ENCODE measurements at regions not wholly inside any gene's neighbourhood (a gene's known extent, or its start where the extent isn't known, plus 50 kb on each side); places are given as distances from the start of the nearest gene placed in this dataset.

- DNase-seq = no peak
- ChIA-PET CTCF (no interaction called here), POLR2A (ENCODE audit: unreplicated experiment) (no interaction called here)
- no peak overlapping the region for H3K4me2 ChIP-seq
- no peaks in the 10 kb centered on the region for H4K20me1 ChIP-seq (ENCODE audit: insufficient read depth)
- no peak overlapping the region for H3K27ac ChIP-seq
- no TSS peak for BruUV-seq (replicated peaks)
- intact Hi-C loops (cut with micrococcal nuclease; ENCODE audit: unreplicated experiment) = no loop called here
- H3K36me3 ChIP-seq (ENCODE audit: low read depth) = no peaks in the 10 kb centered on the region
- no peaks in the 10 kb centered on the region for H3K27me3 ChIP-seq (ENCODE audit: insufficient read depth, low read depth)
- H3K79me2 ChIP-seq (ENCODE audit: low read depth) = no peaks in the 10 kb centered on the region
- TF ChIP-seq CTCF (conservative IDR thresholded peaks at IDR 0.05) = no peak
- no peak for TF ChIP-seq EZH2 (IDR thresholded peaks at IDR 0.05; ENCODE audit: low read depth)
- no peaks in the 10 kb centered on the region for H3F3A ChIP-seq (ENCODE audit: insufficient read depth, low read depth)
- no peaks in the 10 kb centered on the region for H3K4me1 ChIP-seq (replicated peaks; ENCODE audit: insufficient read depth)
- no peaks in the 10 kb centered on the region for H3K9me2 ChIP-seq (ENCODE audit: insufficient read depth)
- H3K4me3 ChIP-seq = no peak overlapping the region
- no peaks in the 10 kb centered on the region for H3K9me3 ChIP-seq (ENCODE audit: insufficient read depth, low read depth)
- no peak overlapping the region for H2AFZ ChIP-seq
Observed at GRCh38 chr10:36038316-36038955, 396.3 kb upstream of the FZD8 start.

- BruUV-seq (replicated peaks) = no TSS peak
- ChIA-PET POLR2A (ENCODE audit: unreplicated experiment) (no interaction called here), CTCF (no interaction called here)
Observed at GRCh38 chr10:36036137-36036536, 394.0 kb upstream of the FZD8 start.

GRCh38 chr10:36033808-36034207, 391.7 kb upstream of the FZD8 start:
- BruUV-seq (replicated peaks) = no TSS peak
- H3K9me2 ChIP-seq (ENCODE audit: insufficient read depth) = no peaks in the 10 kb centered on the region
- H4K20me1 ChIP-seq (ENCODE audit: insufficient read depth) = no peaks in the 10 kb centered on the region
- no peak overlapping the region for H3K4me3 ChIP-seq
- TF ChIP-seq EZH2 (IDR thresholded peaks at IDR 0.05; ENCODE audit: low read depth) (no peak), CTCF (conservative IDR thresholded peaks at IDR 0.05) (no peak)
- no peak overlapping the region for H3K4me2 ChIP-seq
- ChIA-PET POLR2A (ENCODE audit: unreplicated experiment) (no interaction called here), CTCF (no interaction called here)
- no peaks in the 10 kb centered on the region for H3K36me3 ChIP-seq (ENCODE audit: low read depth)
- H3K9me3 ChIP-seq (ENCODE audit: insufficient read depth, low read depth) = no peaks in the 10 kb centered on the region
- H3K4me1 ChIP-seq (replicated peaks; ENCODE audit: insufficient read depth) = no peaks in the 10 kb centered on the region
- DNase-seq = no peak
- H2AFZ ChIP-seq = no peak overlapping the region
- H3K27me3 ChIP-seq (ENCODE audit: insufficient read depth, low read depth) = no peaks in the 10 kb centered on the region
- intact Hi-C loops (cut with micrococcal nuclease; ENCODE audit: unreplicated experiment) = no loop called here
- H3F3A ChIP-seq (ENCODE audit: insufficient read depth, low read depth) = no peaks in the 10 kb centered on the region
- H3K79me2 ChIP-seq (ENCODE audit: low read depth) = no peaks in the 10 kb centered on the region
- H3K27ac ChIP-seq = no peak overlapping the region

More at GRCh38 chr10:36036137-36036536, 394.0 kb upstream of the FZD8 start:
- H3K79me2 ChIP-seq (ENCODE audit: low read depth) = no peaks in the 10 kb centered on the region
- H3K27ac ChIP-seq = no peak overlapping the region
- intact Hi-C loops (cut with micrococcal nuclease; ENCODE audit: unreplicated experiment) = no loop called here
- no peaks in the 10 kb centered on the region for H3K9me2 ChIP-seq (ENCODE audit: insufficient read depth)
- no peak overlapping the region for H2AFZ ChIP-seq
- H3K27me3 ChIP-seq (ENCODE audit: insufficient read depth, low read depth) = no peaks in the 10 kb centered on the region
- DNase-seq = no peak
- no peak for TF ChIP-seq EZH2 (IDR thresholded peaks at IDR 0.05; ENCODE audit: low read depth)
- no peak for TF ChIP-seq CTCF (conservative IDR thresholded peaks at IDR 0.05)
- H3F3A ChIP-seq (ENCODE audit: insufficient read depth, low read depth) = no peaks in the 10 kb centered on the region
- H3K4me2 ChIP-seq = no peak overlapping the region
- H3K4me1 ChIP-seq (replicated peaks; ENCODE audit: insufficient read depth) = no peaks in the 10 kb centered on the region
- no peaks in the 10 kb centered on the region for H4K20me1 ChIP-seq (ENCODE audit: insufficient read depth)
- no peaks in the 10 kb centered on the region for H3K9me3 ChIP-seq (ENCODE audit: insufficient read depth, low read depth)
- H3K36me3 ChIP-seq (ENCODE audit: low read depth) = no peaks in the 10 kb centered on the region
- H3K4me3 ChIP-seq = no peak overlapping the region
